Ishikawa (cell line): ENCODE measurements at regions not wholly inside any gene's neighbourhood (a gene's known extent, or its start where the extent isn't known, plus 50 kb on each side); places are given as distances from the start of the nearest gene placed in this dataset.

Experiments
- EGR1 ChIP-seq: IDR thresholded peaks from 2 replicates; pipeline ENCODE4 v1.6.1; 2012
- YY1 ChIP-seq: IDR thresholded peaks from 2 replicates; pipeline ENCODE4 v1.6.1; 2012; ENCODE audit warnings: low read depth

- no peak for TF ChIP-seq EGR1
- no peak for TF ChIP-seq YY1
Measured at GRCh38 chr7:29652556-29652955, 88.9 kb downstream of the PRR15 start.
